ENCODE measurements at regions not wholly inside any gene's neighbourhood (a gene's known extent, or its start where the extent isn't known, plus 50 kb on each side); places are given as distances from the start of the nearest gene placed in this dataset.

- TF ChIP-seq, protein P1, sequence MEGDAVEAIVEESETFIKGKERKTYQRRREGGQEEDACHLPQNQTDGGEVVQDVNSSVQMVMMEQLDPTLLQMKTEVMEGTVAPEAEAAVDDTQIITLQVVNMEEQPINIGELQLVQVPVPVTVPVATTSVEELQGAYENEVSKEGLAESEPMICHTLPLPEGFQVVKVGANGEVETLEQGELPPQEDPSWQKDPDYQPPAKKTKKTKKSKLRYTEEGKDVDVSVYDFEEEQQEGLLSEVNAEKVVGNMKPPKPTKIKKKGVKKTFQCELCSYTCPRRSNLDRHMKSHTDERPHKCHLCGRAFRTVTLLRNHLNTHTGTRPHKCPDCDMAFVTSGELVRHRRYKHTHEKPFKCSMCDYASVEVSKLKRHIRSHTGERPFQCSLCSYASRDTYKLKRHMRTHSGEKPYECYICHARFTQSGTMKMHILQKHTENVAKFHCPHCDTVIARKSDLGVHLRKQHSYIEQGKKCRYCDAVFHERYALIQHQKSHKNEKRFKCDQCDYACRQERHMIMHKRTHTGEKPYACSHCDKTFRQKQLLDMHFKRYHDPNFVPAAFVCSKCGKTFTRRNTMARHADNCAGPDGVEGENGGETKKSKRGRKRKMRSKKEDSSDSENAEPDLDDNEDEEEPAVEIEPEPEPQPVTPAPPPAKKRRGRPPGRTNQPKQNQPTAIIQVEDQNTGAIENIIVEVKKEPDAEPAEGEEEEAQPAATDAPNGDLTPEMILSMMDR (IDR thresholded peaks at IDR 0.05): no peak
- TF ChIP-seq POLR2A (IDR thresholded peaks at IDR 0.05): no peak
Measured at GRCh38 chr3:94985778-94986177, 922.9 kb downstream of the NSUN3 start.

Measured in transverse colon (tissue), 3 donors.